ENCODE measurements at regions not wholly inside any gene's neighbourhood (a gene's known extent, or its start where the extent isn't known, plus 50 kb on each side); places are given as distances from the start of the nearest gene placed in this dataset.
A peak's percentile ranks its signal among the peaks of the same experiment; 100 is the strongest.

DNA sequence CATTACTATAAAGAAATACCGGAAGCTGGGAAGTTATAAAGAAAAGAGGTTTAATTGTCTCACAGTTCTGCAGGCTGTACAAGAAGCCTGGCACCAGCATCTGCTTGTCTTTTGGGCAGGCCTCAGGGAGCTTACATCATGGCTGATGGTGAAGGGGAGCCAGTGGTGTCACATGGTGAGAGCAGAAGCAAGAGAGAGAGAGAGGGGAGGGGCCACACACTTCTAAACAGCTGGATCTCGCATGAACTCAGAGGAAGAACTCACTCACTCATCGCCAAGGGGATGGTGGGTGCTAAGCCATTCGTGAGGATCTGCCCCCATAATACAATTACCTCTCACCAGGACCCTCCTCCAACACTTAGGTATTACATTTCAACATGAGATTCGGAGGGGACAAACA is 51.8 kb upstream of the ANKRD34C start:
- no peak for DNase-seq

DNA sequence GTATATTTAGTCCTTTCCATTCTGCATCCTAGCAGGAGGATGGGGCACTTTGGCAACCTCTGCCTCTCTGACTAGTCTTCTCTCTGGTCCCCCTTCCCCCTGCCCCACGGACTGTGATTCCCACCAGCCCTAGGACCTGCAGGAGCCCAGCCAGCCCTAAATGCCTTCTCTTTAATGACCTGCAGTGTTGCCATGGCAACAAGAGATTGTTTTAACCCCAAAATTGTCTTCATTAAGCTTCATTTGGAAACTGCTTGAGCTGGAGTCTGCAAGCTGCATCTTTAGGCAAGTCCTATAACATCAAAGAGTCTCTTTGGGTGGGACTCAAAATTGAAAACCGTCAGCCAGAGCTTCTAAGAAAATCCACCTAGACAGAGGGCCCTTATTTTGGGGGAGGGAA is 59.7 kb upstream of the ANKRD34C start:
- no peak for DNase-seq

DNA sequence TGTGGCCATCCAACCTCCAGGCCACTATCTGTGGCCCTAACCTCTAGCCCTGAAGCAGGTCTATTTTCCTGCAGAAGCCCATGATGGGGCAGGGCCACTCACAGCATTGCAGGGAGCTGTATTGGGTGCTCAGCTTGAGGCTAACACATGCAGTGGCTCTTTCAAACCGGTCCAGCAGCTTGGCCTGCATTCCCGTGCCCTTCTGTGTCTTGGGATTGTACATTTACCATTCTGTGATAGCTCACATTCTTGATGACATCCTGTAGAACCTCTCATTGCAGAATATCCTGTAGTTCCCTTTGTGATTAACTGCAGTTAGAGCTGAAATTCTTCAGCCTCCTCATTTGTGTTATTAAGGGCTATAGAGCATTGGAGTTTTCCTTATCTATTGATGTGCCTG is 60.8 kb upstream of the ANKRD34C start:
- no peak for DNase-seq

DNA sequence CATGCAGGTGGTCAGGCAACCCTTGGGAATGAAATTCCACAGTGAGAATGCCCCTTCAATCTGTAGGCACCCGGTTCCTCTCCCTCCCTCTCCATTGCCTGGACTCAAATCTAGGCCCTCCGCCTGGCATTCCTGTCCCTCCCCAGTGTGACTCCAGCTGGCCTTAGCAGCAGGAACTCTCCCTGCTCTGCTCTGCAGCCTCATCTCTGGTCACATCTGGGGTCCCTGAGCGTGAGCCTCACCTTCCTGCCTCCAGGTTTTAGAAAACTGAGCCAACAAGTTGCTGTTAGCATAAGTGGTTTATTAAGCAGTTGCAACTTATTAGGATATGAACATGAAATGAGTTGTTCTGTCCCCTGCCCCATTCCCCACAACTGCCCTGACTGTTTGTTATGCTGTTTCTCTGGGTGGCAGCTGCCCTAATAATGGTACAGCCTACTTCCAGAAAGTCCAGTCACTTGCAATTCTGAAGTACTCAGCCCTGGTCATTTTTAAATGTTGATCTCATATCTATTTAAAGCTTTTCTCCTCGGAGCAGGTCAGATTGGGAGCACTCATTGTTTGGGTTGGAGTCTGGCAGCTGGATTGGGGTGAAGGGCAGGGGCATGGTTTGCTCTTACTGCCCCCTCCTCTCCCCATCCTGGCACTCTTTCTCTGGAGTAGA is 63.0 kb upstream of the ANKRD34C start:
- no peak for DNase-seq

DNA sequence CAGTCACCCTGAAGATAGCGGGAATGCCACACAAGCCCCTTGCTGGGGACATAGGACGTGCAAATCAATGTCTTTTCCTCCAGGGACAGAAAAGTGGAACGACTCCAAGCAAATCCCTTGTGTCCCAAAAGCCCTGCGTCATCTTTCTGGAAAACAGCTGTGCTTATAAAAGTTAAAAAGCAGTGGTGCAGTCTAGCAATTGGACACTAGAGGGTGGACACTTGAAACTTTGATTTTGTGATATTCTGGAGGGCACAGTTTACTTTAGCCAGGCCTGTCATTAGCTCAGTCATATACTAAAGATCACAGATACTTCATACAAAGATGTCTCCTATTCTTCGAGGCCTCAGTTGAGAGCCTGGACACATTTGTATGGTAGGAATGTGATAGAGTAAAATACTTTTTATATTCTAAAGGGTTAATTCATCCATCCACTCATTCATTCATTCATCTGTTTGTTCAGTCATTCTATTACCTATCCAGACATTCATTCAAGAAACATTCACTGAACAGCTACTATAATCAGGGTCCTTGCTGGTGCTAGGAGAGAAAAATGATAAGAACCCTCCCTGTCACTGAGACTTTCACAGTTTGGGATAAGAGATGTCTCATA is 63.8 kb upstream of the ANKRD34C start:
- DNase-seq = peak; percentile 24

DNA sequence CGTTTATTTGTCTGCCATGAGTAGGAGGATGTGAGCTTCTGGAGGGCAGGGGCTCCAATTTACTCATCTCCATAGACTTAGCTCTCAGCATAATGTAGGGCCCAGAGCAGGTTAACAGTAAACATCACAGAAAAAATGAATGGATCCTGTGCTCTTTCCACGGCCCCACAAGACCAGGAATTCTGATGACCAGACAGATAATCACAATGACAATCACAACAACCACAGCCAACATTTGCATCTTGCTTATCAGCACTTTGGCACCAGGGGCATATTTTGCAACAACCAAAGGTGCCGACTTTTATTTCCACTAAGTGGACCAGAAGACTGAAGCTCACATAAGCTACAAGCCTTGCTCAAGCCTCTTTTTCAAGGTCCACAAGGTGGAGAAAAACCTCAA is 68.9 kb upstream of the ANKRD34C start:
- no peak for DNase-seq

DNA sequence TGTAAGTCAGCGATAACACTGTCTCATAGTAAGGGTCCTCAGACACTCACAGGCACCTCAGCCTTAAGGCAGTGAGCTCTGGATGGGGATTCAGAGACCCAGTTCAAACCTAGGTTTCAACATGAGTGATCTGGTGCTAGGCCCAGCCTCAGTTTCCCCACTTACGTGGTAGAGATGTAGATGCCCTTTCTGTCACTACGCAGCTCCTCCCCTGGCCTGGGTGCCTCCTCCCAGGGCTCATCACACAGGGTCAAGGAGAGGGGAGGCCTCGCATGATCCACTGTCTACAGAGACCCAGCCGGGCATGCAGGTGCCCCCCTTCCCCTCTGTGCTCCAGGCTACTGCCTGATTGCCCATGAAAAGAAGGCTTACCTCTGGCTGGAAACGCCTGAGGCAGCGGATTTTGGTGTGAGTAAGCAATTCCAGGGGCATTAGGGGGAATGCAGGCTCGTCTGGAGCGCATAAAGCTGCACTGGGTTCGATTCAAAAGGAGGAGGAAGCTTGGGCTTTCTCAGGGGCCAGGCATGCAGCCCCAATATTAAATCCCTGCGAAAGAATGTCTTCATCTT is 69.8 kb upstream of the ANKRD34C start:
- DNase-seq = peak; percentile 67

DNA sequence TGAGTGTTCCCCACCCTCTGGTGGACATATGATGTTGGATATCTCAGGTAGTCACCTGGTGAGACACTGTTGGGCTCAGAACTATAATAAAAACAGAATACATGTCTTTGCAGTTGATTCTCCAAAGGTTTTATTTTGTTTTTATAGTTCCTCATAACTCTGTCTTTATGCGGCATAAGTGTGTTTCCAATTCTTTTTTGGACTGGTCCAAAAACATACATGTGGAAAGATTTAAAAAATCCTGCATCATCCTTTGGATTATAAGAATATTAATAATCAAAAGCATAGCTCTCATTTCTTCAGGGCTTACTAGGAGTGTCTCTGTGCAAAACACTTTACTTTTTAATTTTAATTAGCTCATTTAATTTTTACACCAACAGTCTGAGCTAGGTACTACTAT is 71.0 kb upstream of the ANKRD34C start:
- DNase-seq = peak; percentile 59

DNA sequence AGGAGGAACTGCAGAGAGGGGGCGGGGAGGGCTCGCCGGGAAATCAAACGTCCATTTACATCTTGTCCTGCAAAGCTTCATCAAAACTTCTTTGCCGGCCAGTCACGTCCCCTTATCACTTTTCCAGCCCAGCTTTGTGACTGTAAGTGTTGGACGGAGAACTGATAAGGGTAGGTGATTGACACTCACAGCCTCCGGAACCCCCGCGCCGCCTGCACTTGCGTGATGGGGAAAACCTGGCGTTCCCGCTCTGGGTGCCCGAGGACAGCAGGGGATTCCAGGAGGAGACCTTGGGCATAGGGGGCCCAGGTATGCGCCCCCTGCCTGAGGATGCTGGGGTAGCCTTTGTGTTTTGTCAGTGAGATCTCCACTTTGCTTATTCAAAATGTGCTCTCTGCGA is 72.8 kb upstream of the ANKRD34C start:
- peak; percentile 26 for DNase-seq

DNA sequence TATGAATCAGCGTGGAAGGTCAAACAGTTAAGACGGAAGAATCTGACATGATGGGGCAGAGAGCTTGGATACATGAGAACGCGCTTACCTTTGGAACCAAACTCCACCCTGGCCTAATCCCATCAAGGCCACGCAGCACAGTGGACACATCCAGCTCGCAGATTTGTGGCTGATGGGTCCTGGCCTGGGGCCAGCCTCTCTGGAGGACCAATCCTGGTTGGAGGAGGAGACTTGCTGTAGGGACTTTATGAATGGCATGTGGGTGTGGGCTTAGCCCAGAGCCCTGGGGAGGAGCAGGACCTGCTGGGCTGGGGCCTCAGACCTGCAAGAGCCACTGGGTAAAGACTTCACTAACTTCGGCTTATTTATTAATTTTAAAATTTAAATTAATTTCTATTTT is 73.4 kb upstream of the ANKRD34C start:
- DNase-seq = no peak

DNA sequence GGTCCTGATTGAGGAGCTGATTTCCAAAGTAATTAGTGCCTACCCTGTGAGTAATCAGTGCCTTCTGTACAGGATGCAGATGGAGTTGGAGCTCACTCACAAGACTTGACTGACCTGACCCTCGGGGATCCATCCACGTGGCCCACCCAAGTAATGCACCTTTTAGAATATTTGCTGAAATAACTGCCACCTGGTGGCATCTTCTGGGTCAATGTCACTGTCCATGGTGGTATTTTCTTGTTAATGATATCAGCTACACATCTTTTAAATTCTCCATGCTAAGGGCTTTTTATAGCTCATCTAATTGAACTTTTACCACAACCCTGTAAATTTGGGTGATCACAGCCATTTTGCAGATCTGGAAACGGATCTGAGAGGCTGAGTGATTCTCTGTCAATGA is 74.3 kb upstream of the ANKRD34C start:
- DNase-seq = no peak

DNA sequence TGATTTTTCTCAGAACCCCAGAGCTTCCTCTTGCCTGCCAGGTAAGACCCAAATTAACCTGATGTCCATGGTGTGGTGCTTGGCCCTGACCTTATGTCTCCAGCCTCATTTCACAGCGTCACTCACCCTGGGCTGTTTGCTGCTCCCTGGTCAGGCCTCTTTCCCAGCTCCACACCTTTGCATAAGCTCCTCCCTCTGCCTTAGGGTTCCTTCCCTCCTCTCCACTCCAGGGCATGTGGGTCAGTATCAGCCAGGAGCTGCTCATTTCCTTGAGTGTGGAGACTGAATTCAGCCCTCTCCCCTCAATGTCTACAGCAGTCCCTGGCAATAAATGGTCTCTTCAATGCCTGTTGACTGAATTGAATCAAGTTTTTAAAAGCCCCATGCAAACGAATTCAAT is 75.6 kb upstream of the ANKRD34C start:
- DNase-seq = no peak

DNA sequence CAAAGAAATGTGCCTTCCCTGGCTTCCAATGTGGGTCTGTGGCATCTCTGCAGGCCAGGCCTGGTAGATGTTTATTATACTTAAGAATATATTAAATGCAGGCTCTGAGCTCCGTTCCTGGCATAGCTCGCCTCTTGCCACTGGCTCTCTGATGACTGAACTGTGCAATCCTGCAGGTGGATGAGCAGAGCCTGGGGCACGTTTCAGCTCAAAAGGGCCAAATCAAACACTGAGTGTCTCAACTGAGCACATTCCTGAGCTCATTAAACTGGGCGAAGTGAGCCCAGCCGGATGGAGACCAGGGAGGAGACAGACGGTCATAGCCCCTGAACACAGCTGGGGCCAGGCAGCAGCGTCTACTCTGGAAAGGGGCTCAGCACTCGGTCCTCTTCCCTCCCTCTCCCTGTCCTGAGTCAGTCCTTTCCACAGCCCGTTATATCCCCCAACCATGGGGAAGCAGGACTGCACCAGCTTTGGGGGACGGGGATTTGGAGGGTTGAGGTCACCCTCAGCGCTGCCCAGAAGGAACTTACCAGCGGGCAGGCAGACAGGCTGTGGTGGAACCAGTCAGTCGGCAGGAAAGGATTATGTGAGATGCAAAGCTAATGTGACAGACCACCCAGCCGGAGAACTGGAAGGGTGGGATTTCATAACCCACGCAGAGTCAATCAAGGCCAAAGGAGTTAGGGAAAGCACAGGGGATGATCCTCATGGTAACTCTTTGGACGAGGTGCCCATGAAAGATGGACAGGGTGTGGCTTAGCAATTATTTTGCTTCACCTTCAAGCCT is 77.4 kb upstream of the ANKRD34C start:
- peak; percentile 95 for DNase-seq

DNA sequence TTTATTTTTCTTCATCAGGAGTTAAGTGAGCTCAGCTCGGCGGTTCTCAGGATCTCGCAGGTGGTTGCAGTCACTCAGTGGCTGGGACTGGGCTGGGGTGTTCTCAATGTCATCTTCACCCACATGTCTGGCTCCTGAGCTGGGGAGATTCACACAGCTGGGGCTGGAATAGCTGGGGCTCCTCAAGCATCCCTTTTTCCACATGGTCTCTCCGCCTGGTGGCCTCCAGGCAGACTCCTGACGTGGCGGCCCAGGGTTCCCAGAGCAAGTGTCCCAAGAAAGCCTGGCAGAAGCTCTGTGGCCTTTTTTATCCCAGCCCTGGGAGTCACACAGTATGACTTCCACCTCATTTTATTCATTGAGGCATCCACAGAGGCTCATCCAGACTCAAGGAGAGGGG is 84.1 kb upstream of the ANKRD34C start:
- no peak for DNase-seq

DNA sequence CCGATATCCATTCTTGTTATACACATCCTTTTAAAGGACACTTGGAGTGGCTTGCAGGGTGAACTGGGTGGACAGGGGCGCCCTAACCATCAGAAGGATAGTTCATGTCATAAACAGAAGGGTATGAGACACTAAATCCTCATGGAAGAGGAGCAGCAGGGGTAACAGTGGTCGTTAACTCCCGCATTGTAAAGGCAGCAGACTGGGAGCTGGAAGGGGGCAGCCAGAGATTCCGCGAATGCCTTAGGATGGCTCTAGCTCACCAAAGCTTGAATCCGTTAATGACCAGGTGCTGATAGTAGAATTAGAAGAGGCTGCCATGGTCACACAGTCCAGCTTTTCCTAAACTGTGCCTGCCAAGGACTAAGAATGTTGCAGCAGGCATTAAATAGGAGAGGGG is 85.2 kb upstream of the ANKRD34C start:
- DNase-seq = no peak

DNA sequence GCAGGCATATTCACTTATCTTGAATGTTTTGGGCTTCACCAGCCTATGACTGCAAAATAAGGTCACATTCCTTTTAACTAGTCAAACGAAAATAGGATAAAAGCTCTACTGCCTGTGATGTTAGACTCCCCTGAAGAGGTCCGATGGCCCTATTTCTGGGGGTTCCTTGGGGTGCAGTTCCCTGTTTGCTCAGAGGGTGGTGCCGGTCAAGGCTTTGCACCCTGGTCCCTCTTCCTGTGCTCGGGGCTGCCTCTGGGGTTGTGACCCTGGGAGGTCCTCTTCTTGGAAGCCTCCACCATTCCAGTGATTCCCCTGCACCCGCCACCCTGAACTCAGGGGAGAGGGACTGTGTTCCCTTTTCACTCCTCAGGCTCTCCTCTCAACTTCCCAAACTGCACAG is 86.7 kb upstream of the ANKRD34C start:
- no peak for DNase-seq

DNA sequence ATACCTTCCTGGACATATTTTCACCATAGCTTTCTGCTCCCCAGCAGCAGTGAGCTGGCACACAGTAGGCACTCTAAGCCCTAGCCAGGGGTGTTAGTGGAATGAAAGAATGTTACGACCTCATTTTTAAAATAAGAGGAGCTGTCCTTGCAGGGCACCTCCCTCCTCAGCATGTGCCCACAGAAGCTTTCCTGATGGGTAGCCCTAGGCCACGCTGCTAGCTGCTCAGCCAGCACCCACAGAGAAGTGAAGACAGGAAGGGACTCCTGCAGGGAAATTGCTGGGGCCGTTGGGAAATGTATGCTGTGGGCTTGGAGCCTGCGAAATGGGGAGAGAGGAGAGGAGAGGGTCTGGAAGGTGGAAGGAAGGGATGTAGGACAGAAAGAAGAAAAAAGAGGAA is 87.3 kb upstream of the ANKRD34C start:
- DNase-seq = no peak

DNA sequence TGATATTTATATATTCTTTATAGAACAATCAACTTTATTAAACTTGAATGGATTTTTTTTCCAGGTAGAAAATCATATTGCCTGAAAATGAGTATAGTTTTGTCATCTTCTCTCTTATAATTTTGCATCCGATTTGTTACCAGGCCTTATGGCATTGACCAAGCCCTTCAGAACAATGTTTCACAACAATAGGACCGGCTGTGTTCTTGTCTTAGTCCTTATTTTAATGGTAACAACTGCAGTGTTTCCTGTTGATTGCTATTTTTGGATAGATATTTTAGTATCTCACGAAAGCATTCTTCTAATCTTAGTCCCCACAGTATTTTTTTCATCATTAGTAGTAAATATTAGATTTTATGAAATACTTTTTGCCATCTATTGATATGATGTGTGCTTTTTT is 88.1 kb upstream of the ANKRD34C start:
- no peak for DNase-seq

DNA sequence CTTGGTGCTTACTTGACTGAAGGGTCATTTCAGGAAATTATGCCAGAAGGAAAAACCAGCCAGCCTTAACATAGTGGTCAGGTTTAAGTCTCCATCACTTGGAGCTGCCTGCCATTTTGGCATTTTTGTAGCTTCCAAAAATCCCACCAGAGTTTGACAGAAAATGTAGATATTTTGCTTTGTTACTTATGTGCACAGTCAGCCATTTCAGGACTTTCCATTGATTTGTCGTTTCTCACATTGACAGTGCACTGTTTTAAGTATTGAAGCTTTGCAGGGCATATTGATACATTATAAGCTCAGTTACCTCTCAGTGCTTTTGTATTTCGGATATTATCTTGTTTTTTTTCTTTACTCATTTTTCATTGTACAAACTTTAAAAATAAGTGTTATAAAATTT is 89.0 kb upstream of the ANKRD34C start:
- DNase-seq = no peak

DNA sequence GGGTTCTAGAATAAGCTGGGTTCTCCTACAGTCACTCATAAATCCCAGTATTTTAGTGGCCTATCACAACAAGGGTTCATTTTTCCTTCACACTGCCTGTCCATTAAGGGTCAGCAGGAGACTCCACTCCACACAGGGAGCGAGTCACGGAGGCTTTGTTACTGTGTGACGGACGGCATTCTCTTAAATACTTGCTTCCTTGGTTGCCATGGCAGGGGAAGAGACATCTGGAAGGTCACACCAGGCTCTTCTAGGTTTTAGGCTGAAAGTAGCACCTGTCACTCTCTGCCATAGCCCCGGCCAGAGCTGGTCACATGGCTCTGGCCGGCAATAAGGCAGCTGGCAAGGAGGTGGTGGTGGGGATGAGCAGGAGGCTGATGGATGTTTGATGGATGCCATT is 89.4 kb upstream of the ANKRD34C start:
- DNase-seq = peak; percentile 50

DNA sequence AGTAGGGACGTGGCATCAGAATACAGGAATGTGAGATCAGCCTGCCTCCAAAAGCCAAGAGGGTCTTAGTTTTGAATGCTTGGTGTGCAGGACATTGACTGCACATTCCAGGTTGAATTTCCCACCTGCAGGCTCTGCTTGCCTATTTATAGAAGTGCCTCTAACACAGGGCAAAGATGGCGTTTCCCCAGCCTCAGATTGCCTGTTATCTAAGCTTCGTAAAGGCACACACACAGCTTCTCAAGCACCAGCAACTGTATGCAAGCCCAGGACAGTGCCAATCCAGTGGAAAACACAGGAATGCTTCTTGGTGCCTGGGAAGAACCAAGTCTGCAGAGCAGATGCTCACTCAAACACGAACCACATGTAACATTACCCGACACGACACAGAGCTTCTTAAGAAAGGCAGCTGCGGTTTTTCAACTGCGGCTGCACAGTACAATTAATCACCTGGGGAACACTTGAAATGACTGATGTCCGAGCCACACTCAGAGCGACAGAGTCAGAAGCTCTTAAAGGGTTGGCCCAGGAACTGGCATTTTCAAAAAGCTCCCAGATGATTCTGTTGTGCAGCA is 90.0 kb upstream of the ANKRD34C start:
- peak; percentile 45 for DNase-seq

DNA sequence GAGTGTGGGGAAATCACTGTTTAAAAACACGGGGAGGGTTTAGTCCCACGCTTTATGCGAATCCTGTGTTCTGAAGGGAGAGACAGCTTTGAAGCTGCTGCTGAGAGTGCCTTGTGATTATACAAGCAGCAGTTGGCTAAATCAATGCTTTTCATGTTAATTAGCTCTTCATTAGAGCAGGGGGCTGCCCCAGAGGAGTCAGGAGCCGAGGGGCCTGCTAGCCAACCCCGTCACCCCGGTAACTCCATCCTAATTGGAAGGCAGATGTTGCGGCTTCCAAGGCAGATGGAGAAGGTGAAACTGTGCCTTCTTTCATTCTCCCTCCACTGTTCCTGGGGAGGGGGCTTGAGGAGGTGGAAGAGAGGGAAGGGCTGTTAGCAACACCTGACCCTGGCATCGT is 92.4 kb upstream of the ANKRD34C start:
- DNase-seq = peak; percentile 67

DNA sequence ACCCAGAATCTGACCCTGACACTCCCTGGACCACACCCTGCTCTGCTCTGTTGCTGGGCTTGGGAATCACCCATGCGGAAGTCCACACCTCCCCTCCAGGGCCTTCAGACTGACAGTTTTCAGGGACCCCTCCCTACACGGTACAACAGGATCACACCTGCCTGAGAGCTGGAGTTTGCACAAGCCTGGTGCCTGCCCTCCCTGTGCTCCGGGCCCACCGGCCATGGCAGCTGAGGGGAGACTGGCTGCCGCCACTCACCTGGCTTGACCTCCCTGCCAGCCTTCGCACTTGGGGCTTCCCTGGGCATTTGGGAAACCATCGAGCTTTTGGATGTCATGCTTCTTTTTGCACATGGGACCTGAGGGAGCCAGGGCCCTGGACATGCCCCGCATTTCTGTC is 95.9 kb upstream of the ANKRD34C start:
- no peak for DNase-seq

DNA sequence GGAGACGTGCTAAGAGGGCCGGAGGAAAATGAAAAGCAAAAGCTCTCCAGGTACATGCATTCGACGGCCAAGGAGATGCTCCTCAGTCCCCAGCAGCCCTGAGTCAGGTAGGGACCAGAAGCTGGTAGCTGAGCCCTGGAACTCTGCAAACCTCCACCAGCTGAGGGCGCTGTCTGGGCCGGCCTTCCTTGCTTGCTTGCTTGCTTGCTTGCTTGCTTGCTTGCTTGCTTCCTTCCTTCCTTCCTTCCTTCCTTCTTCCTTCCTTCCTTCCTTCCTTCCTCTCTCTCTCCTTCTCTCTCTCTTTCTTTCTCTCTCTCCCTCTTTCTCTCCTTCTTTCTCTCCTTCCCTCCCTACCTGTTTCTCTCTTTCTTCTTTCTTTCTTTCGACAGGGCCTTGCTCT is 94.6 kb upstream of the RASGRF1 start:
- DNase-seq = peak; percentile 40

All from eye (tissue), 1 donor.